Calu3 (cell line): ENCODE measurements at regions not wholly inside any gene's neighbourhood (a gene's known extent, or its start where the extent isn't known, plus 50 kb on each side); places are given as distances from the start of the nearest gene placed in this dataset.

Source experiments
- BruUV-seq: library from RNA; stranded (reverse); fragments of 400-500 nt; replicated peaks from 2 replicates; lab custom pipeline; 2021; lab: Mats Ljungman, UMichigan
- CTCF ChIA-PET: fragments of 300-600 bp; sonication (Branson Sonifier 250); formaldehyde crosslinking; loops from one replicate; lab custom pipeline; 2022; ENCODE audit warnings: antibody characterized with exemption; lab: Charles Lee
- DNase-seq: peaks from one replicate; pipeline ENCODE4 v3.0.0; 2022
- H3K27ac Mint-ChIP-seq: one replicate; pipeline ENCODE4 v1.8.0; 2022; ENCODE audit warnings: mixed read lengths; ENCODE audit not compliant: unreplicated experiment
- H3K27me3 Mint-ChIP-seq: one replicate; pipeline ENCODE4 v1.8.0; 2022; ENCODE audit warnings: mixed read lengths; ENCODE audit not compliant: unreplicated experiment
- H3K36me3 Mint-ChIP-seq: one replicate; pipeline ENCODE4 v1.8.0; 2022; ENCODE audit warnings: mild to moderate bottlenecking, moderate library complexity, mixed read lengths; ENCODE audit not compliant: insufficient read depth, unreplicated experiment
- H3K4me1 Mint-ChIP-seq: one replicate; pipeline ENCODE4 v1.8.0; 2022; ENCODE audit warnings: mild to moderate bottlenecking, low read depth, mixed read lengths; ENCODE audit not compliant: unreplicated experiment
- H3K4me3 Mint-ChIP-seq: one replicate; pipeline ENCODE4 v1.8.0; 2022; ENCODE audit warnings: mild to moderate bottlenecking, low read depth, moderate library complexity, mixed read lengths; ENCODE audit not compliant: unreplicated experiment
- H3K9me3 Mint-ChIP-seq: one replicate; pipeline ENCODE4 v1.8.0; 2022; ENCODE audit warnings: low read depth, mixed read lengths; ENCODE audit not compliant: unreplicated experiment
- CTCF ChIP-seq: fragments of 200-600 bp; IDR thresholded peaks from one replicate; pipeline ENCODE4 v1.8.0; 2022; ENCODE audit warnings: antibody characterized with exemption; ENCODE audit not compliant: unreplicated experiment
- intact Hi-C: fragments of 100-400 bp; cut with micrococcal nuclease; formaldehyde crosslinking; loops from one replicate; pipeline ENCODE4 v1.10.0; 2022; ENCODE audit not compliant: unreplicated experiment

DNA sequence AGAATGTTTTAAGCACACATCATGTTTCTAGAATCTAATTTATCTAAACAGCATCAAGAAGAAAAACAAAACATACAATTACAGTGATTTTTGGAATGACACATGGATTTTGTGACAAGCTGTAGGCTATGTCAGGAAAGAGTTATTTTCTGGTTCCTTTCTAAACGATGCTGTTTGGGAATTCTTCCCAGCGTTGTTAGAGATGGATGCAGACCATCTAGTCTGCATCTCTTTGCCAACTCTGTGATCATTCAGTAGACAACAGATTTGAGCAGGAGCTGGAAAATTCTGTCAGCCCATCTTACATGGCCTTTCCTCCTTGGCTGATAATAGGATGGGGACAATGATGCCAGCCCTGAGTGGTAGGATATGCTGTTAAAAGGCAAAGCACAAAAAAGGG lies 295.7 kb upstream of the TRPC7 start:
- no peak overlapping the region for H3K4me3 Mint-ChIP-seq
- CTCF ChIA-PET = no interaction called here
- no peaks in the 10 kb centered on the region for H3K4me1 Mint-ChIP-seq
- H3K27ac Mint-ChIP-seq = no peak overlapping the region
- intact Hi-C loops = no loop called here
- H3K9me3 Mint-ChIP-seq = no peaks in the 10 kb centered on the region
- peaks cover 12% of the 10 kb centered on the region for H3K27me3 Mint-ChIP-seq
- H3K36me3 Mint-ChIP-seq = no peaks in the 10 kb centered on the region
- BruUV-seq = no TSS peak
- TF ChIP-seq CTCF = no peak
- no peak for DNase-seq

GRCh38 chr5:136656811-136657210 lies 291.5 kb upstream of the TRPC7 start:
- Mint-ChIP-seq H3K4me3 (no peak overlapping the region), H3K4me1 (peaks cover 6% of the 10 kb centered on the region), H3K27me3 (peaks cover 7% of the 10 kb centered on the region), H3K27ac (no peak overlapping the region), H3K36me3 (no peaks in the 10 kb centered on the region), H3K9me3 (no peaks in the 10 kb centered on the region)
- CTCF ChIA-PET = no interaction called here
- intact Hi-C loops = no loop called here
- BruUV-seq = no TSS peak
- no peak for TF ChIP-seq CTCF
- DNase-seq = no peak

- DNase-seq = no peak
- Mint-ChIP-seq H3K4me3 (no peak overlapping the region), H3K27ac (no peak overlapping the region), H3K36me3 (no peaks in the 10 kb centered on the region), H3K27me3 (peaks cover 7% of the 10 kb centered on the region), H3K9me3 (no peaks in the 10 kb centered on the region), H3K4me1 (peaks cover 6% of the 10 kb centered on the region)
- intact Hi-C loops = no loop called here
- TF ChIP-seq CTCF = no peak
- CTCF ChIA-PET = no interaction called here
- no TSS peak for BruUV-seq
Observed at GRCh38 chr5:136655468-136655867, 290.1 kb upstream of the TRPC7 start.

DNA sequence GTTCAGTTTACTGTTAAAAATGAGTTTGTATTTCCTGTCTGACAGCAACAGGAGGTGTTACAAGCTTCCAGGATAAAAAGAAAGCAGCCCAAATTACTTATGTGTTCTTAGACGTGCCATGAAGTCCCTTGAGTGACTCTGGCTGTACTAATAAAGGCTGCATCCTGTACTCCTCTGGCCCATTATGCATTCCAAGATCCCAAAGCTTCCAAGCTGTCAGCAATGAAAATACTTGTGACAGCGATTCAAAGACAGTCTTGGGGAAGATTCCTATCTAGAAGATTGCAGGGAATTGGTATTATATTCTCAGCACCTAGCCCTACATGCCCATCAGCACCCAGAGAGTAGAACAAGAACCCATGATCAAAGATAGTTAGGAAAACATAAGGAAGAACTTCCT lies 281.6 kb upstream of the TRPC7 start:
- CTCF ChIA-PET = no interaction called here
- H3K9me3 Mint-ChIP-seq = no peaks in the 10 kb centered on the region
- H3K27me3 Mint-ChIP-seq = peaks cover 33% of the 10 kb centered on the region
- DNase-seq = no peak
- H3K4me3 Mint-ChIP-seq = no peak overlapping the region
- H3K27ac Mint-ChIP-seq = no peak overlapping the region
- H3K36me3 Mint-ChIP-seq = no peaks in the 10 kb centered on the region
- no peak for TF ChIP-seq CTCF
- BruUV-seq = no TSS peak
- no peaks in the 10 kb centered on the region for H3K4me1 Mint-ChIP-seq
- intact Hi-C loops = no loop called here
